ENCODE measurements at regions not wholly inside any gene's neighbourhood (a gene's known extent, or its start where the extent isn't known, plus 50 kb on each side); places are given as distances from the start of the nearest gene placed in this dataset.

- DNase-seq (ENCODE audit: low read depth) = no peak
- no peak overlapping the region for H3K4me3 ChIP-seq (ENCODE audit: low read depth, low read length)
Observed at GRCh38 chr2:180175736-180176135, 168.6 kb upstream of the CWC22 start.

GRCh38 chr2:180174580-180174979 is 167.5 kb upstream of the CWC22 start:
- no peak for DNase-seq (ENCODE audit: low read depth)
- no peak overlapping the region for H3K4me3 ChIP-seq (ENCODE audit: low read depth, low read length)
- H3K36me3 ChIP-seq (ENCODE audit: control insufficient read depth, insufficient read depth, low read length) = no peaks in the 10 kb centered on the region
- TF ChIP-seq CTCF (IDR thresholded peaks at IDR 0.05; ENCODE audit: insufficient read depth, low read length, poor library complexity, severe bottlenecking) = no peak
- H3K27me3 ChIP-seq (ENCODE audit: control insufficient read depth, insufficient read depth, low read length) = no peaks in the 10 kb centered on the region

More at GRCh38 chr2:180175736-180176135, 168.6 kb upstream of the CWC22 start:
- no peaks in the 10 kb centered on the region for H3K36me3 ChIP-seq (ENCODE audit: control insufficient read depth, insufficient read depth, low read length)
- TF ChIP-seq CTCF (IDR thresholded peaks at IDR 0.05; ENCODE audit: insufficient read depth, low read length, poor library complexity, severe bottlenecking) = no peak
- H3K27me3 ChIP-seq (ENCODE audit: control insufficient read depth, insufficient read depth, low read length) = no peaks in the 10 kb centered on the region

GRCh38 chr2:180169474-180169873 is 162.4 kb upstream of the CWC22 start:
- TF ChIP-seq CTCF (IDR thresholded peaks at IDR 0.05; ENCODE audit: insufficient read depth, low read length, poor library complexity, severe bottlenecking) = no peak
- H3K36me3 ChIP-seq (ENCODE audit: control insufficient read depth, insufficient read depth, low read length) = no peaks in the 10 kb centered on the region
- no peak for DNase-seq (ENCODE audit: low read depth)
- no peaks in the 10 kb centered on the region for H3K27me3 ChIP-seq (ENCODE audit: control insufficient read depth, insufficient read depth, low read length)
- no peak overlapping the region for H3K4me3 ChIP-seq (ENCODE audit: low read depth, low read length)

GRCh38 chr2:180161415-180161814 is 154.3 kb upstream of the CWC22 start:
- no peak for DNase-seq (ENCODE audit: low read depth)
- Histone ChIP-seq H3K4me3 (ENCODE audit: low read depth, low read length) (no peak overlapping the region), H3K27me3 (ENCODE audit: control insufficient read depth, insufficient read depth, low read length) (no peaks in the 10 kb centered on the region), H3K36me3 (ENCODE audit: control insufficient read depth, insufficient read depth, low read length) (no peaks in the 10 kb centered on the region)
- no peak for TF ChIP-seq CTCF (IDR thresholded peaks at IDR 0.05; ENCODE audit: insufficient read depth, low read length, poor library complexity, severe bottlenecking)

- Histone ChIP-seq H3K27me3 (ENCODE audit: control insufficient read depth, insufficient read depth, low read length) (no peaks in the 10 kb centered on the region), H3K4me3 (ENCODE audit: low read depth, low read length) (no peak overlapping the region), H3K36me3 (ENCODE audit: control insufficient read depth, insufficient read depth, low read length) (no peaks in the 10 kb centered on the region)
- no peak for TF ChIP-seq CTCF (IDR thresholded peaks at IDR 0.05; ENCODE audit: insufficient read depth, low read length, poor library complexity, severe bottlenecking)
- DNase-seq (ENCODE audit: low read depth) = no peak
Observed at GRCh38 chr2:180159921-180160320, 152.8 kb upstream of the CWC22 start.

GRCh38 chr2:180158961-180159360 is 151.9 kb upstream of the CWC22 start:
- no peaks in the 10 kb centered on the region for H3K36me3 ChIP-seq (ENCODE audit: control insufficient read depth, insufficient read depth, low read length)
- H3K27me3 ChIP-seq (ENCODE audit: control insufficient read depth, insufficient read depth, low read length) = no peaks in the 10 kb centered on the region
- DNase-seq (ENCODE audit: low read depth) = no peak
- no peak overlapping the region for H3K4me3 ChIP-seq (ENCODE audit: low read depth, low read length)
- TF ChIP-seq CTCF (IDR thresholded peaks at IDR 0.05; ENCODE audit: insufficient read depth, low read length, poor library complexity, severe bottlenecking) = no peak

Data from kidney epithelial cell (primary cell).